ENCODE measurements at regions not wholly inside any gene's neighbourhood (a gene's known extent, or its start where the extent isn't known, plus 50 kb on each side); places are given as distances from the start of the nearest gene placed in this dataset.

- TF ChIP-seq CTCF (IDR thresholded peaks at IDR 0.05 in 8 of 11, conservative IDR thresholded peaks at IDR 0.05 in 3 of 11) (no peak), POLR2A (IDR thresholded peaks at IDR 0.05) (no peak)
Measured at GRCh38 chr13:50323440-50324065, 308.3 kb downstream of the KCNRG start.
